ENCODE measurements at regions not wholly inside any gene's neighbourhood (a gene's known extent, or its start where the extent isn't known, plus 50 kb on each side); places are given as distances from the start of the nearest gene placed in this dataset.

GRCh38 chr13:106736941-106737340 lies 169.0 kb upstream of the ARGLU1 start:
- Histone ChIP-seq H3K27me3 (ENCODE audit: control insufficient read depth in 2 of 2, insufficient read depth in 2 of 2, low read length in 2 of 2) (no peaks in the 10 kb centered on the region), H3K4me1 (ENCODE audit: control insufficient read depth, extremely low read depth, insufficient read depth, low read length) (no peaks in the 10 kb centered on the region), H3K9me1 (replicated peaks; ENCODE audit: control insufficient read depth, extremely low read depth, insufficient read depth, low read length) (no peaks in the 10 kb centered on the region), H3K9me3 (replicated peaks; ENCODE audit: control insufficient read depth, insufficient read depth, low read length) (no peaks in the 10 kb centered on the region), H3K4me3 (replicated peaks in 1 of 3; ENCODE audit: insufficient read depth in 1 of 3, low read depth in 1 of 3, low read length in 3 of 3) (no peak overlapping the region), H3K36me3 (ENCODE audit: control insufficient read depth in 2 of 2, extremely low read depth in 1 of 2, insufficient read depth in 2 of 2, low read length in 2 of 2) (no peaks in the 10 kb centered on the region), H3K27ac (ENCODE audit: insufficient read depth, low read depth, low read length) (no peak overlapping the region), H3K9ac (replicated peaks; ENCODE audit: extremely low read depth, insufficient read depth, low read length) (no peak overlapping the region), H3K4me2 (ENCODE audit: insufficient read depth, low read length) (no peak overlapping the region), H4K20me1 (replicated peaks; ENCODE audit: control insufficient read depth, extremely low read depth, insufficient read depth, low read length) (no peaks in the 10 kb centered on the region), H3K79me2 (ENCODE audit: control insufficient read depth, insufficient read depth, low read length) (no peaks in the 10 kb centered on the region), H2AFZ (ENCODE audit: low read depth, low read length) (no peak overlapping the region)
- intact Hi-C loops (cut with micrococcal nuclease): no loop called here
- ChIA-PET POLR2A (no interaction called here), CTCF (no interaction called here)
- BruUV-seq (replicated peaks): no TSS peak
- FAIRE-seq (no peak), DNase-seq (ENCODE audit: low read depth, low spot score) (no peak)
- TF ChIP-seq MYC (IDR thresholded peaks at IDR 0.05; ENCODE audit: low read depth, low read length) (no peak), FOS (IDR thresholded peaks at IDR 0.05; ENCODE audit: borderline replicate concordance, insufficient read depth, low read length) (no peak), CTCF (IDR thresholded peaks at IDR 0.05; ENCODE audit: extremely low read depth in 1 of 2, insufficient read depth in 1 of 2, low read depth in 1 of 2, low read length in 2 of 2) (no peak), POLR2A (IDR thresholded peaks at IDR 0.05; ENCODE audit: low read depth, low read length) (no peak), EZH2 (IDR thresholded peaks at IDR 0.05; ENCODE audit: borderline replicate concordance, low read depth, low read length, severe bottlenecking) (no peak), JUN (IDR thresholded peaks at IDR 0.05; ENCODE audit: borderline replicate concordance, insufficient read depth, insufficient read length, low read depth) (no peak), MAX (IDR thresholded peaks at IDR 0.05; ENCODE audit: insufficient read depth, insufficient read length) (no peak), POLR2AphosphoS5 (IDR thresholded peaks at IDR 0.05; ENCODE audit: insufficient read depth, low read depth, low read length) (no peak), GATA2 (IDR thresholded peaks at IDR 0.05; ENCODE audit: insufficient read depth, insufficient read length, low read depth, low read length) (no peak)
- dilution Hi-C loops (cut with MboI; ENCODE audit: extremely low pct_ligation_motif_present, low sequenced_read_pairs): no loop called here
